ENCODE measurements at regions not wholly inside any gene's neighbourhood (a gene's known extent, or its start where the extent isn't known, plus 50 kb on each side); places are given as distances from the start of the nearest gene placed in this dataset.

GRCh38 chr3:117005911-117006522, 296.4 kb downstream of the TUSC7 start:
- DNase-seq (ENCODE audit: low read depth, low spot score): no peak
- TF ChIP-seq CTCF (IDR thresholded peaks at IDR 0.05; ENCODE audit: low read depth, low read length): no peak
- H3K4me3 ChIP-seq (ENCODE audit: low read depth, low read length): no peak overlapping the region
- in situ Hi-C loops (cut with HindIII; ENCODE audit: low sequenced_read_pairs): no loop called here

GRCh38 chr3:117010318-117010717, 300.7 kb downstream of the TUSC7 start:
- DNase-seq (ENCODE audit: low read depth, low spot score): no peak
- no peak for TF ChIP-seq CTCF (IDR thresholded peaks at IDR 0.05; ENCODE audit: low read depth, low read length)
- no peak overlapping the region for H3K4me3 ChIP-seq (ENCODE audit: low read depth, low read length)
- in situ Hi-C loops (cut with HindIII; ENCODE audit: low sequenced_read_pairs): no loop called here

DNA sequence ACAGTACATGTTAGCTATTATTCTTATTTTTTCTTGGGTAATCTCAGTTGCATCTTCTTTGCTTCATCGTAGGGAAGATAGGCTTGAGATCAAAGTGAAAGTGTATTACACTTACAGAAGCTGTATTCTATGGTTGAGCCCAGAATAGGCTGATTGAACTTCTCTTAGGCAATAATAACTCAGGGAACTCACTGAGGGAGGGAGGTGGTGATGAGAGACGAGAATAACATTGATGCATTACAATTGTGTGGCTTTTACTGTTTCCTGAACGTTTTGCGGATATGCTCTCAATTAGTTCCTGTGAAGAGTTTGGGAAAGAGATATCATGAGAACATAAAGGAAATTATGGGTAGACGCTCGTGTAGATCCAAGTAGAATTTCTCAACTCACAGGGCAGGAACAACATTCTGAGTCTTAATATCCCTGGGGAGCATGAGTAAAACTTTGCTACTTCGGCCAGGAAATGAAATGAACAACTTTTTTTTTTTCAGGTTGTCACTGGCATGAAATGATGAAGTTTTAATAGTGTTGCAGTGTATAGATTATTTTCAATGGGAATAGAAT, 302.2 kb downstream of the TUSC7 start:
- no peak overlapping the region for H3K4me3 ChIP-seq (ENCODE audit: low read depth, low read length)
- DNase-seq (ENCODE audit: low read depth, low spot score): no peak
- in situ Hi-C loops (cut with HindIII; ENCODE audit: low sequenced_read_pairs): no loop called here
- no peak for TF ChIP-seq CTCF (IDR thresholded peaks at IDR 0.05; ENCODE audit: low read depth, low read length)

- in situ Hi-C loops (cut with HindIII; ENCODE audit: low sequenced_read_pairs): no loop called here
- TF ChIP-seq CTCF (IDR thresholded peaks at IDR 0.05; ENCODE audit: low read depth, low read length): no peak
- DNase-seq (ENCODE audit: low read depth, low spot score): no peak
- no peak overlapping the region for H3K4me3 ChIP-seq (ENCODE audit: low read depth, low read length)
Measured at GRCh38 chr3:117016378-117016777, 306.8 kb downstream of the TUSC7 start.

- H3K4me3 ChIP-seq (ENCODE audit: low read depth, low read length): no peak overlapping the region
- no peak for DNase-seq (ENCODE audit: low read depth, low spot score)
- in situ Hi-C loops (cut with HindIII; ENCODE audit: low sequenced_read_pairs): no loop called here
- no peak for TF ChIP-seq CTCF (IDR thresholded peaks at IDR 0.05; ENCODE audit: low read depth, low read length)
Measured at GRCh38 chr3:117017135-117017894, 307.7 kb downstream of the TUSC7 start.

GRCh38 chr3:117018655-117019054, 309.1 kb downstream of the TUSC7 start:
- no peak for DNase-seq (ENCODE audit: low read depth, low spot score)
- TF ChIP-seq CTCF (IDR thresholded peaks at IDR 0.05; ENCODE audit: low read depth, low read length): no peak
- H3K4me3 ChIP-seq (ENCODE audit: low read depth, low read length): no peak overlapping the region
- in situ Hi-C loops (cut with HindIII; ENCODE audit: low sequenced_read_pairs): no loop called here

Measured in astrocyte of the spinal cord (primary cell).